ENCODE measurements at regions not wholly inside any gene's neighbourhood (a gene's known extent, or its start where the extent isn't known, plus 50 kb on each side); places are given as distances from the start of the nearest gene placed in this dataset.

DNA sequence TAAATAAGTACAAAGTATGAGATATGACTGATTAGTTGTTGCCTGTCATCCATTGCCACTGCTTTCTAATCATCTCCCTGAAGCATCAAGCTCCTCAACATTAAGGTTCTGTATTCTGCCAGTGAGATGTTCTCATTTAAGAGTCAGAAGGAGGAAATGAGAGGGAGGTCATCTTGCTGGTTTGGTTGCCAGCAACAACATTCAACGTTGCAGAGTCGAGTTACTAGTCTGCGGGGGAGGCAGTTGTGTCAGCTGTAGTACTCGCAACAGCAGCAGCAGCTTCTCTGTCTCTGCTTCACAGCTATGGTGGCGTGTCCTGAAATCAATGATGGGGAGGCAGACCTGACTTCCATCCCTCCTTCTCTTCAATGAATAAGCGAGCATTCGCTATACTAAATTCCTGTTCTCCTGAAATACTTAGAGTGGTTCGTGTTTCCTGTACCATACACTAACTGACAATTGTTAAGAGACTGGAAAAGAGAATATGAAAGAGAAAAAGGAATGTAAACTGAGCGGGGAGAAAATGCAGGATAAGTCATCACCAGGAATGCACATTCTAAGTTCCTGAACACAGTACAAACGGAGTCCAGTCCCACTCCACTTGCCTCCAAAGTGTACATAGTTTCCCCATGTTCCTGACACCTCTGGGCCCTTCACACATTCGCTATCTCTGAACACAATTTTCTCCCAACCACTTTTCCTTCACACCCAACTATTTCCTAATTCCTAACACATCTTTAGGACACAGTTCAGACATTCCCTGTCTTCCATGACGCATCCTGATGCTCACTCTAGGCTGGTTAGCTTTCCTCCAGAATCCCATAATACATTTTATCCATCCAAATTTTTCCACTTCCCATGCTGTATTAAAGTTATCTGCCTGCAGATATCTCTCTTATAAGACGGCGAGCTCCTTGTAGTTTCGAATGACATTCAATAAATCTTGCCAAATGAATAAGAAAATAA is 263.0 kb downstream of the KLF12 start:
- TF ChIP-seq CTCF (IDR thresholded peaks at IDR 0.05; ENCODE audit: poor library complexity) (no peak), EZH2phosphoT487 (IDR thresholded peaks at IDR 0.05; ENCODE audit: low read depth, severe bottlenecking, unreplicated experiment) (no peak)

Data from hepatocyte (in vitro differentiated cells).